GM23338 (cell line): ENCODE measurements at regions not wholly inside any gene's neighbourhood (a gene's known extent, or its start where the extent isn't known, plus 50 kb on each side); places are given as distances from the start of the nearest gene placed in this dataset.
"Not testable (repeated sequence)": the region's sequence is repeated elsewhere in the genome, so short reads cannot be mapped to it uniquely, and the experiment has no call there.

Experiments used
- ATAC-seq: fragments of 200-7000 bp; cut with Tn5 transposase; 3 replicates; pipeline ENCODE4 v1.9.1; 2020
- DNase-seq: peaks from one replicate; pipeline ENCODE4 v3.0.0-alpha.2; 2015; ENCODE audit warnings: low spot score
- H2AFZ ChIP-seq: fragments of 200-600 bp; sonication (generic); 2 replicates; pipeline ENCODE4 v1.8.0; 2016; ENCODE audit warnings: antibody characterized with exemption, mild to moderate bottlenecking, moderate library complexity
- H3F3A ChIP-seq: fragments of 200-600 bp; sonication (generic); replicated peaks from 2 replicates; pipeline ENCODE4 v1.8.0; 2017; ENCODE audit warnings: antibody characterized with exemption, mixed run types, low read depth
- H3K27ac ChIP-seq: fragments of 200-600 bp; sonication (generic); 2 replicates; pipeline ENCODE4 v1.6.1; 2016; ENCODE audit warnings: low read depth
- H3K27me3 ChIP-seq: fragments of 200-600 bp; sonication (generic); 2 replicates; pipeline ENCODE4 v1.8.0; 2016; ENCODE audit warnings: mild to moderate bottlenecking, mixed run types, moderate library complexity; ENCODE audit not compliant: insufficient read depth
- H3K36me3 ChIP-seq: fragments of 200-600 bp; sonication (generic); 2 replicates; pipeline ENCODE4 v1.8.0; 2016; ENCODE audit warnings: mild to moderate bottlenecking; ENCODE audit not compliant: insufficient read depth
- H3K4me1 ChIP-seq: fragments of 200-600 bp; sonication (generic); 2 replicates; pipeline ENCODE4 v1.8.0; 2016; ENCODE audit warnings: mild to moderate bottlenecking, moderate library complexity; ENCODE audit not compliant: insufficient read depth
- H3K4me2 ChIP-seq: fragments of 200-600 bp; sonication (generic); 2 replicates; pipeline ENCODE4 v1.7.1; 2017; ENCODE audit warnings: mixed run types
- H3K4me3 ChIP-seq: fragments of 200-600 bp; sonication (generic); 2 replicates; pipeline ENCODE4 v1.6.1; 2016; ENCODE audit warnings: mixed run types
- H3K79me2 ChIP-seq: fragments of 200-600 bp; sonication (generic); replicated peaks from 2 replicates; pipeline ENCODE4 v1.8.0; 2017; ENCODE audit warnings: mild to moderate bottlenecking; ENCODE audit not compliant: insufficient read depth
- H3K9me2 ChIP-seq: fragments of 200-600 bp; sonication (generic); 2 replicates; pipeline ENCODE4 v1.8.0; 2017; ENCODE audit not compliant: insufficient read depth
- H4K20me1 ChIP-seq: fragments of 200-600 bp; sonication (generic); replicated peaks from 2 replicates; pipeline ENCODE4 v1.8.0; 2017; ENCODE audit warnings: mild to moderate bottlenecking; ENCODE audit not compliant: insufficient read depth
- H3K27ac Mint-ChIP-seq: 2 replicates; pipeline ENCODE4 v1.8.0; 2020; ENCODE audit warnings: inconsistent platforms, mild to moderate bottlenecking, moderate library complexity, mixed read lengths
- H3K27me3 Mint-ChIP-seq: 3 replicates; pipeline ENCODE4 v1.8.0; 2022; ENCODE audit warnings: low read depth, mild to moderate bottlenecking, moderate library complexity, mixed read lengths, inconsistent platforms; ENCODE audit not compliant: insufficient read depth, poor library complexity
- H3K36me3 Mint-ChIP-seq: 3 replicates; pipeline ENCODE4 v1.8.0; 2021; ENCODE audit warnings: low read depth, mild to moderate bottlenecking, inconsistent platforms, moderate library complexity, mixed read lengths
- H3K4me1 Mint-ChIP-seq: 3 replicates; pipeline ENCODE4 v1.8.0; 2020; ENCODE audit warnings: mild to moderate bottlenecking, inconsistent platforms, mixed read lengths
- H3K4me3 Mint-ChIP-seq: 3 replicates; pipeline ENCODE4 v1.8.0; 2021; ENCODE audit warnings: moderate library complexity, mild to moderate bottlenecking, inconsistent platforms, mixed read lengths
- H3K9me3 Mint-ChIP-seq: 3 replicates; pipeline ENCODE4 v1.8.0; 2020; ENCODE audit warnings: moderate library complexity, mild to moderate bottlenecking, inconsistent platforms, mixed read lengths
- CREB1 ChIP-seq: fragments of 250-450 bp; sonication (Bioruptor Pico); IDR thresholded peaks from 2 replicates; pipeline ENCODE4 v1.5.0; 2020; ENCODE audit warnings: low read depth, mild to moderate bottlenecking, moderate library complexity
- CTCF ChIP-seq, 2 experiments: fragments of 200-600 bp in 1 of 2; sonication (generic) in 1 of 2; conservative IDR thresholded peaks; 2 replicates each; pipeline versions ENCODE4 v1.5.1 to v1.6.1; 2016 to 2017; ENCODE audit warnings: antibody characterized with exemption in 2 of 2, low read depth in 2 of 2, mild to moderate bottlenecking in 2 of 2, moderate library complexity in 1 of 2
- EZH2phosphoT487 ChIP-seq: fragments of 200-600 bp; sonication (generic); IDR thresholded peaks from one replicate; pipeline ENCODE4 v1.8.1; 2018; ENCODE audit warnings: antibody characterized with exemption; ENCODE audit not compliant: unreplicated experiment
- JUNB ChIP-seq: IDR thresholded peaks from one replicate; pipeline ENCODE4 v1.6.1; 2016; ENCODE audit warnings: antibody characterized with exemption; ENCODE audit not compliant: unreplicated experiment
- POLR2AphosphoS5 ChIP-seq: IDR thresholded peaks from 2 replicates; pipeline ENCODE4 v1.6.1; 2016; ENCODE audit warnings: antibody characterized with exemption, low read depth
- STAT1 ChIP-seq: IDR thresholded peaks from one replicate; pipeline ENCODE4 v1.6.1; 2016; ENCODE audit warnings: antibody characterized with exemption; ENCODE audit not compliant: unreplicated experiment
- ZNF331 ChIP-seq: fragments of 250-450 bp; sonication (Bioruptor Pico); IDR thresholded peaks from 2 replicates; pipeline ENCODE4 v1.5.0; 2020; ENCODE audit warnings: low read depth, mild to moderate bottlenecking, moderate library complexity

- Histone ChIP-seq H2AFZ (peak overlapping the region; percentile 4; the same call in 1 of the 2 replicates), H4K20me1 (no peaks in the 10 kb centered on the region), H3K9me2 (no peaks in the 10 kb centered on the region), H3K4me2 (no peak overlapping the region), H3K4me1 (no peaks in the 10 kb centered on the region), H3K27ac (no peak overlapping the region), H3F3A (no peaks in the 10 kb centered on the region), H3K27me3 (no peaks in the 10 kb centered on the region), H3K36me3 (no peaks in the 10 kb centered on the region), H3K4me3 (no peak overlapping the region), H3K79me2 (no peaks in the 10 kb centered on the region)
- no peaks in the 10 kb centered on the region for H3K36me3 Mint-ChIP-seq
- H3K4me1 Mint-ChIP-seq, result peaks cover 11% of the 10 kb centered on the region
- DNase-seq (no peak), ATAC-seq (no peak)
- H3K4me3 Mint-ChIP-seq, result no peak overlapping the region
- TF ChIP-seq ZNF331 (CRISPR knock-in tag), result no peak
- peaks cover 2% of the 10 kb centered on the region for H3K27me3 Mint-ChIP-seq
- no peaks in the 10 kb centered on the region for H3K9me3 Mint-ChIP-seq
- no peak overlapping the region for H3K27ac Mint-ChIP-seq
Observed at GRCh38 chr10:23657677-23658076, 218.8 kb downstream of the OTUD1 start.

- H3K36me3 Mint-ChIP-seq, H3K27me3 Mint-ChIP-seq, H3K27me3 ChIP-seq: not testable (repeated sequence)
Observed at GRCh38 chr10:23671866-23672265, 233.0 kb downstream of the OTUD1 start.

GRCh38 chr10:23675585-23675984, 236.7 kb downstream of the OTUD1 start:
- DNase-seq (no peak), ATAC-seq (no peak)
- no peaks in the 10 kb centered on the region for H3K27me3 ChIP-seq
- Mint-ChIP-seq H3K27me3 (peaks cover 3% of the 10 kb centered on the region), H3K9me3 (peaks cover 10% of the 10 kb centered on the region), H3K36me3 (0 out of 3 replicates have a peak, but pooled peaks cover 4% of the 10 kb centered on the region), H3K27ac (no peak overlapping the region), H3K4me3 (no peak overlapping the region), H3K4me1 (peaks cover 2% of the 10 kb centered on the region; the same call in 1 of the 3 replicates)
- H3K4me1 ChIP-seq, result no peaks in the 10 kb centered on the region; the same call in 1 of the 2 replicates
- H3K4me3 ChIP-seq, result no peak overlapping the region
- H2AFZ ChIP-seq, result no peak overlapping the region
- H3K36me3 ChIP-seq, result no peaks in the 10 kb centered on the region
- TF ChIP-seq STAT1, result no peak
- no peak for TF ChIP-seq JUNB
- no peak for TF ChIP-seq EZH2phosphoT487
- H3K27ac ChIP-seq, result no peak overlapping the region
- no peaks in the 10 kb centered on the region for H4K20me1 ChIP-seq
- no peak overlapping the region for H3K4me2 ChIP-seq
- no peaks in the 10 kb centered on the region for H3F3A ChIP-seq
- H3K79me2 ChIP-seq, result no peaks in the 10 kb centered on the region
- no peaks in the 10 kb centered on the region for H3K9me2 ChIP-seq

More at GRCh38 chr10:23671866-23672265, 233.0 kb downstream of the OTUD1 start:
- DNase-seq, result peak; percentile 53
- not testable (repeated sequence) for H3K27ac Mint-ChIP-seq, H4K20me1 ChIP-seq, H3F3A ChIP-seq, H3K36me3 ChIP-seq, H3K79me2 ChIP-seq, H3K4me1 Mint-ChIP-seq, H3K9me3 Mint-ChIP-seq, H3K9me2 ChIP-seq, ATAC-seq, H3K4me3 Mint-ChIP-seq, H3K4me3 ChIP-seq, H3K4me1 ChIP-seq, H3K4me2 ChIP-seq, H2AFZ ChIP-seq, H3K27ac ChIP-seq

- H3K9me2 ChIP-seq, result no peaks in the 10 kb centered on the region
- no peak overlapping the region for H2AFZ ChIP-seq
- DNase-seq (no peak), ATAC-seq (no peak)
- no peak overlapping the region for H3K4me3 ChIP-seq
- H3K27ac ChIP-seq, result no peak overlapping the region
- H3K27me3 ChIP-seq, result no peaks in the 10 kb centered on the region
- no peaks in the 10 kb centered on the region for H3K36me3 ChIP-seq
- no peaks in the 10 kb centered on the region for H3K79me2 ChIP-seq
- Mint-ChIP-seq H3K9me3 (peaks cover 12% of the 10 kb centered on the region), H3K27ac (no peak overlapping the region), H3K4me3 (no peak overlapping the region), H3K4me1 (peaks cover 2% of the 10 kb centered on the region; the same call in 1 of the 3 replicates), H3K36me3 (0 out of 3 replicates have a peak, but pooled peaks cover 4% of the 10 kb centered on the region), H3K27me3 (peaks cover 3% of the 10 kb centered on the region)
- H3F3A ChIP-seq, result no peaks in the 10 kb centered on the region
- no peaks in the 10 kb centered on the region for H4K20me1 ChIP-seq
- no peak for TF ChIP-seq STAT1
- TF ChIP-seq CREB1, result no peak
- no peak for TF ChIP-seq CTCF (conservative IDR thresholded peaks at IDR 0.05; ENCODE audit: low read depth in 2 of 2)
- no peak for TF ChIP-seq POLR2AphosphoS5
- no peak overlapping the region for H3K4me2 ChIP-seq
- no peaks in the 10 kb centered on the region; the same call in 1 of the 2 replicates for H3K4me1 ChIP-seq
Observed at GRCh38 chr10:23676296-23676695, 237.4 kb downstream of the OTUD1 start.
